Neural cell (in vitro differentiated cells): ENCODE measurements at regions not wholly inside any gene's neighbourhood (a gene's known extent, or its start where the extent isn't known, plus 50 kb on each side); places are given as distances from the start of the nearest gene placed in this dataset.

Experiments
- H2AFZ ChIP-seq: fragments of 200-600, 300-800 bp; sonication (generic), shearing (Covaris generic); 2 replicates; pipeline ENCODE4 v1.6.0; 2014; ENCODE audit warnings: low read depth, mild to moderate bottlenecking, antibody characterized with exemption, low read length, moderate library complexity
- H3F3A ChIP-seq: fragments of 200-600 bp; shearing (Covaris generic); 2 replicates; pipeline ENCODE4 v1.6.1; 2016; ENCODE audit warnings: mild to moderate bottlenecking, moderate library complexity, mixed read lengths, antibody characterized with exemption, low read length; ENCODE audit not compliant: insufficient read depth, poor library complexity, severe bottlenecking
- H3K27ac ChIP-seq: fragments of 200-600, 300-800 bp; sonication (generic), shearing (Covaris generic); 2 replicates; pipeline ENCODE4 v1.5.1; 2014; ENCODE audit warnings: mild to moderate bottlenecking, low read length, moderate library complexity
- H3K27me3 ChIP-seq: fragments of 300-800, 200-600 bp; sonication (generic), shearing (Covaris generic); 2 replicates; pipeline ENCODE4 v1.6.0; 2014; ENCODE audit warnings: mild to moderate bottlenecking, low read depth, low read length, moderate library complexity; ENCODE audit not compliant: insufficient read depth
- H3K36me3 ChIP-seq: fragments of 300-800, 200-600 bp; sonication (generic), shearing (Covaris generic); 2 replicates; pipeline ENCODE4 v1.5.1; 2014; ENCODE audit warnings: mild to moderate bottlenecking, antibody characterized with exemption, low read length, moderate library complexity; ENCODE audit not compliant: insufficient read depth
- H3K4me2 ChIP-seq: fragments of 300-800, 200-600 bp; sonication (generic), shearing (Covaris generic); 2 replicates; pipeline ENCODE4 v1.6.0; 2014; ENCODE audit warnings: mild to moderate bottlenecking, low read length
- H3K4me3 ChIP-seq: fragments of 300-800, 200-600 bp; sonication (generic), shearing (Covaris generic); 2 replicates; pipeline ENCODE4 v1.5.1; 2014; ENCODE audit warnings: mild to moderate bottlenecking, low read length, moderate library complexity
- H3K79me2 ChIP-seq: fragments of 200-600 bp; shearing (Covaris generic); replicated peaks from 2 replicates; pipeline ENCODE4 v1.6.0; 2014; ENCODE audit warnings: mild to moderate bottlenecking, low read length, moderate library complexity; ENCODE audit not compliant: insufficient read depth
- H3K9ac ChIP-seq: fragments of 300-800, 200-600 bp; sonication (generic), shearing (Covaris generic); 2 replicates; pipeline ENCODE4 v1.6.1; 2016; ENCODE audit warnings: mild to moderate bottlenecking, low read length, mixed read lengths
- H3K9me2 ChIP-seq: fragments of 200-600 bp; shearing (Covaris generic); 2 replicates; pipeline ENCODE4 v1.6.1; 2016; ENCODE audit warnings: mild to moderate bottlenecking, low read length, mixed read lengths; ENCODE audit not compliant: insufficient read depth
- H3K9me3 ChIP-seq: fragments of 200-600, 300-800 bp; sonication (generic), shearing (Covaris generic); 2 replicates; pipeline ENCODE4 v1.6.1; 2016; ENCODE audit warnings: mild to moderate bottlenecking, mixed run types, low read length, moderate library complexity, mixed read lengths
- H4K20me1 ChIP-seq: fragments of 200-600 bp; shearing (Covaris generic); 2 replicates; pipeline ENCODE4 v1.6.1; 2016; ENCODE audit warnings: mild to moderate bottlenecking, mixed run types; ENCODE audit not compliant: insufficient read depth
- CTCF ChIP-seq: fragments of 450-650 bp; IDR thresholded peaks from 2 replicates; pipeline ENCODE4 v1.5.1; 2014; ENCODE audit warnings: antibody characterized with exemption, mild to moderate bottlenecking, moderate library complexity; ENCODE audit not compliant: poor library complexity, severe bottlenecking
- EP300 ChIP-seq: fragments of 450-650 bp; conservative IDR thresholded peaks from 2 replicates; pipeline ENCODE4 v1.6.1; 2014; ENCODE audit warnings: antibody characterized with exemption, mild to moderate bottlenecking, moderate library complexity; ENCODE audit not compliant: poor library complexity, severe bottlenecking
- EZH2 ChIP-seq: fragments of 200-600, 300-800 bp; shearing (Covaris generic), sonication (generic); IDR thresholded peaks from 2 replicates; pipeline ENCODE4 v1.6.1; 2014; ENCODE audit warnings: antibody characterized with exemption, low read length, borderline replicate concordance, mild to moderate bottlenecking; ENCODE audit not compliant: insufficient read depth, poor library complexity, severe bottlenecking
- MXI1 ChIP-seq: fragments of 450-650 bp; conservative IDR thresholded peaks from 2 replicates; pipeline ENCODE4 v1.6.1; 2014; ENCODE audit warnings: antibody characterized with exemption, mild to moderate bottlenecking; ENCODE audit not compliant: poor library complexity, severe bottlenecking
- POLR2AphosphoS5 ChIP-seq: IDR thresholded peaks from 2 replicates; pipeline ENCODE4 v1.6.1; 2012
- RAD21 ChIP-seq: fragments of 450-650 bp; conservative IDR thresholded peaks from 2 replicates; pipeline ENCODE4 v1.6.1; 2014; ENCODE audit warnings: antibody characterized with exemption, mild to moderate bottlenecking, moderate library complexity
- REST ChIP-seq: IDR thresholded peaks from 2 replicates; pipeline ENCODE4 v1.6.1; 2012; ENCODE audit warnings: borderline replicate concordance
- SMC3 ChIP-seq: fragments of 450-650 bp; conservative IDR thresholded peaks from 2 replicates; pipeline ENCODE4 v1.6.1; 2014; ENCODE audit warnings: antibody characterized with exemption, mild to moderate bottlenecking, moderate library complexity; ENCODE audit not compliant: poor library complexity
- TAF1 ChIP-seq: IDR thresholded peaks from 2 replicates; pipeline ENCODE4 v1.6.1; 2012; ENCODE audit warnings: low read depth

- no peaks in the 10 kb centered on the region for H3K79me2 ChIP-seq
- no peaks in the 10 kb centered on the region for H3K9me2 ChIP-seq
- no peak for TF ChIP-seq POLR2AphosphoS5
- no peak for TF ChIP-seq RAD21
- TF ChIP-seq SMC3, result no peak
- no peak for TF ChIP-seq REST
- TF ChIP-seq MXI1, result no peak
- no peak for TF ChIP-seq EZH2
- TF ChIP-seq TAF1, result no peak
- TF ChIP-seq EP300, result no peak
- no peak for TF ChIP-seq CTCF
- H3K9me3 ChIP-seq, result no peaks in the 10 kb centered on the region
- H3K9ac ChIP-seq, result no peak overlapping the region
- no peak overlapping the region for H2AFZ ChIP-seq
- no peak overlapping the region for H3K27ac ChIP-seq
- no peaks in the 10 kb centered on the region for H4K20me1 ChIP-seq
- H3K4me3 ChIP-seq, result no peak overlapping the region
- no peak overlapping the region for H3K4me2 ChIP-seq
- no peaks in the 10 kb centered on the region for H3F3A ChIP-seq
- no peaks in the 10 kb centered on the region for H3K27me3 ChIP-seq
- no peaks in the 10 kb centered on the region for H3K36me3 ChIP-seq
Measured at GRCh38 chr13:103312467-103312866, 246.2 kb upstream of the SLC10A2 start.

- H3K36me3 ChIP-seq, result no peaks in the 10 kb centered on the region
- no peak overlapping the region for H3K9ac ChIP-seq
- no peak overlapping the region for H3K4me2 ChIP-seq
- H3K79me2 ChIP-seq, result no peaks in the 10 kb centered on the region
- TF ChIP-seq CTCF (no peak), MXI1 (no peak), EZH2 (no peak), SMC3 (no peak), POLR2AphosphoS5 (no peak), TAF1 (no peak), EP300 (no peak)
- H3K27ac ChIP-seq, result no peak overlapping the region
- H3K4me3 ChIP-seq, result no peak overlapping the region
- H3K9me3 ChIP-seq, result no peaks in the 10 kb centered on the region
- H2AFZ ChIP-seq, result no peak overlapping the region
- no peaks in the 10 kb centered on the region for H3K27me3 ChIP-seq
- H4K20me1 ChIP-seq, result no peaks in the 10 kb centered on the region
- H3K9me2 ChIP-seq, result no peaks in the 10 kb centered on the region
- no peaks in the 10 kb centered on the region for H3F3A ChIP-seq
Measured at GRCh38 chr13:103308667-103309066, 242.4 kb upstream of the SLC10A2 start.
